B cell (primary cell): ENCODE measurements at regions not wholly inside any gene's neighbourhood (a gene's known extent, or its start where the extent isn't known, plus 50 kb on each side); places are given as distances from the start of the nearest gene placed in this dataset.

ENCODE experiments used
- ATAC-seq: fragments of 200-7000 bp; cut with Tn5 transposase; one replicate; pipeline ENCODE4 v1.10.0; 2021; ENCODE audit warnings: low read depth, mild to moderate bottlenecking, moderate number of reproducible peaks, moderate library complexity
- CTCF ChIA-PET: fragments of 350-600 bp; sonication (Branson Sonifier 250); formaldehyde crosslinking; loops from one replicate; lab custom pipeline; 2021; ENCODE audit warnings: antibody characterized with exemption, inconsistent platforms; lab: Charles Lee
- POLR2A ChIA-PET: fragments of 350-600 bp; sonication (Branson Sonifier 250); formaldehyde crosslinking; loops from one replicate; lab custom pipeline; 2021; ENCODE audit warnings: antibody characterized with exemption; lab: Charles Lee
- DNase-seq: peaks from one replicate; pipeline ENCODE4 v3.0.0; 2013
- H2AFZ ChIP-seq: 2 replicates; pipeline ENCODE4 v1.6.1; 2012; ENCODE audit warnings: mild to moderate bottlenecking, low read depth, low read length; ENCODE audit not compliant: insufficient read depth, poor library complexity, severe bottlenecking
- H3K27ac ChIP-seq, 2 donors: 1 replicate in 1 of 2; 2 replicates in 1 of 2; pipeline ENCODE4 v1.5.1; 2012 to 2013; ENCODE audit warnings: low read length in 2 of 2, mild to moderate bottlenecking in 2 of 2, moderate library complexity in 1 of 2
- H3K27me3 ChIP-seq, 4 experiments: fragments of 200-600 bp in 1 of 4; sonication (generic) in 1 of 4; replicated peaks in 1 of 4; 1 replicate in 2 of 4; 2 replicates in 2 of 4; pipeline versions ENCODE4 v1.6.1 to v1.7.0; 2013 to 2016; ENCODE audit warnings: low read length in 3 of 4, mild to moderate bottlenecking in 2 of 4, mixed read lengths in 1 of 4, moderate library complexity in 1 of 4; ENCODE audit not compliant: insufficient read depth in 4 of 4, control insufficient read depth in 3 of 4; ENCODE audit errors: control extremely low read depth in 1 of 4
- H3K36me3 ChIP-seq, 2 experiments: replicated peaks in 1 of 2; 1 replicate in 1 of 2; 2 replicates in 1 of 2; pipeline versions ENCODE4 v1.6.1 to v1.7.1; 2013; ENCODE audit warnings: low read length in 1 of 2; ENCODE audit not compliant: insufficient read depth in 2 of 2, control insufficient read depth in 1 of 2; ENCODE audit errors: control extremely low read depth in 1 of 2, extremely low read depth in 1 of 2
- H3K4me1 ChIP-seq, 2 donors: fragments of 200-600 bp in 1 of 2; sonication (generic) in 1 of 2; 1 replicate in 1 of 2; 2 replicates in 1 of 2; pipeline versions ENCODE4 v1.5.1 to v1.6.1; 2013 to 2017; ENCODE audit warnings: low read length in 2 of 2; ENCODE audit not compliant: control insufficient read depth in 2 of 2, insufficient read depth in 2 of 2
- H3K4me2 ChIP-seq: replicated peaks from 2 replicates; pipeline ENCODE3; 2012; ENCODE audit warnings: mild to moderate bottlenecking, low read depth, low read length; ENCODE audit not compliant: poor library complexity, severe bottlenecking
- H3K4me3 ChIP-seq, 5 experiments: fragments of 200-600 bp in 1 of 5; sonication (generic) in 1 of 5; 1 replicate in 3 of 5; 2 replicates in 2 of 5; pipeline versions ENCODE4 v1.5.1 to v1.7.0; 2011 to 2016; ENCODE audit warnings: low read length in 4 of 5, mild to moderate bottlenecking in 4 of 5, low read depth in 2 of 5, control low read depth in 1 of 5, moderate library complexity in 1 of 5; ENCODE audit not compliant: insufficient read depth in 1 of 5; ENCODE audit errors: control extremely low read depth in 1 of 5, extremely low read depth in 1 of 5
- H3K79me2 ChIP-seq: fragments of 200-600 bp; sonication (generic); one replicate; pipeline ENCODE4 v1.6.0; 2016; ENCODE audit warnings: low read length; ENCODE audit not compliant: control insufficient read depth, insufficient read depth
- H3K9ac ChIP-seq: fragments of 200-600 bp; sonication (generic); 2 replicates; pipeline ENCODE4 v1.6.1; 2017; ENCODE audit warnings: mild to moderate bottlenecking, low read length, moderate library complexity
- H3K9me3 ChIP-seq, 3 donors: one replicate each; pipeline versions ENCODE4 v1.6.1 to v1.7.1; 2013; ENCODE audit warnings: low read length in 2 of 3; ENCODE audit not compliant: control insufficient read depth in 2 of 3, insufficient read depth in 1 of 3; ENCODE audit errors: control extremely low read depth in 1 of 3
- H4K20me1 ChIP-seq: 2 replicates; pipeline ENCODE4 v1.6.0; 2012; ENCODE audit warnings: mild to moderate bottlenecking, low read length; ENCODE audit not compliant: insufficient read depth, control insufficient read depth, poor library complexity, severe bottlenecking
- H3K27ac Mint-ChIP-seq: one replicate; pipeline ENCODE4 v1.8.0; 2021; ENCODE audit warnings: mixed read lengths
- H3K27me3 Mint-ChIP-seq: one replicate; pipeline ENCODE4 v1.8.0; 2021; ENCODE audit warnings: mixed read lengths
- H3K4me1 Mint-ChIP-seq: one replicate; pipeline ENCODE4 v1.8.0; 2021; ENCODE audit warnings: mixed read lengths
- H3K4me3 Mint-ChIP-seq: one replicate; pipeline ENCODE4 v1.8.0; 2021; ENCODE audit warnings: mixed read lengths
- H3K9me3 Mint-ChIP-seq: one replicate; pipeline ENCODE4 v1.8.0; 2022; ENCODE audit warnings: mixed read lengths; ENCODE audit not compliant: insufficient read depth
- EZH2 ChIP-seq: IDR thresholded peaks from 2 replicates; pipeline ENCODE4 v1.6.1; 2012; ENCODE audit warnings: borderline replicate concordance, low read depth, mild to moderate bottlenecking, moderate library complexity, low read length; ENCODE audit not compliant: insufficient read depth, poor library complexity, severe bottlenecking
- WGBS: methylation state at CpG from one replicate; pipeline ENCODE4 v1.1.5; 2013; ENCODE audit warnings: missing lambda C conversion rate; ENCODE audit not compliant: insufficient coverage; 5-methylcytosine and 5-hydroxymethylcytosine counted together
- intact Hi-C: fragments of 100-400 bp; cut with micrococcal nuclease; formaldehyde crosslinking; loops from one replicate; pipeline ENCODE4 v1.10.0; 2022
- TF ChIP-seq, protein P1 (sequence below): fragments of 200-600 bp; IDR thresholded peaks from one replicate; pipeline ENCODE4 v1.8.0; 2022; ENCODE audit warnings: antibody characterized with exemption, mild to moderate bottlenecking

DNA sequence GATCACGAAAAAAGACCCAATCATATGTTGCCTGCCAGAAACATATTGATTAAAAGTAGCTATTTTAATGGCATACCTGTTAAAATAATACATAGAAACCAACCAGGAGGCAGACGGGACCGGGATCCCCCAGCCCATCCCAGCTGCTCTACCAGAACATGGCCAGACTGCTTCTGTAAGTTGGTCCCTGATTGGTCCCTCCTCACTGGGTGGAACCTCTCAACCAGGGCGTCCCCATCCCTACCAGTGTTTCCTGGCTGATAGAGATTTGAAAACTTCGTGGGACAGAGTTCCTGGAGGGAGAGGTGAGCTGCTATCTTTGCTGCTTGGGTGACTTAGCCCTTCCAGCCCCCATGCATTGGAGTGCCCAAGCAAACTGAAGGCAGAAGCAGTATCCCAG is 256.2 kb downstream of the TRAM1L1 start:
- Histone ChIP-seq H3K9ac (no peak overlapping the region), H3K4me1 (no peaks in the 10 kb centered on the region), H3K9me3 (peaks cover 0 to 5% (median 0%) of the 10 kb centered on the region in 3 donors), H3K4me3 (no peak overlapping the region), H4K20me1 (no peaks in the 10 kb centered on the region), H3K36me3 (no peaks in the 10 kb centered on the region), H3K4me2 (no peak overlapping the region), H3K79me2 (no peaks in the 10 kb centered on the region), H3K27ac (no peak overlapping the region), H2AFZ (no peak overlapping the region), H3K27me3 (no peaks in the 10 kb centered on the region)
- intact Hi-C loops: no loop called here
- Mint-ChIP-seq H3K9me3 (peaks cover 7% of the 10 kb centered on the region), H3K27me3 (no peaks in the 10 kb centered on the region), H3K27ac (no peak overlapping the region), H3K4me1 (no peaks in the 10 kb centered on the region), H3K4me3 (no peak overlapping the region)
- DNase-seq (no peak), ATAC-seq (no peak)
- TF ChIP-seq EZH2: no peak
- TF ChIP-seq, protein P1, sequence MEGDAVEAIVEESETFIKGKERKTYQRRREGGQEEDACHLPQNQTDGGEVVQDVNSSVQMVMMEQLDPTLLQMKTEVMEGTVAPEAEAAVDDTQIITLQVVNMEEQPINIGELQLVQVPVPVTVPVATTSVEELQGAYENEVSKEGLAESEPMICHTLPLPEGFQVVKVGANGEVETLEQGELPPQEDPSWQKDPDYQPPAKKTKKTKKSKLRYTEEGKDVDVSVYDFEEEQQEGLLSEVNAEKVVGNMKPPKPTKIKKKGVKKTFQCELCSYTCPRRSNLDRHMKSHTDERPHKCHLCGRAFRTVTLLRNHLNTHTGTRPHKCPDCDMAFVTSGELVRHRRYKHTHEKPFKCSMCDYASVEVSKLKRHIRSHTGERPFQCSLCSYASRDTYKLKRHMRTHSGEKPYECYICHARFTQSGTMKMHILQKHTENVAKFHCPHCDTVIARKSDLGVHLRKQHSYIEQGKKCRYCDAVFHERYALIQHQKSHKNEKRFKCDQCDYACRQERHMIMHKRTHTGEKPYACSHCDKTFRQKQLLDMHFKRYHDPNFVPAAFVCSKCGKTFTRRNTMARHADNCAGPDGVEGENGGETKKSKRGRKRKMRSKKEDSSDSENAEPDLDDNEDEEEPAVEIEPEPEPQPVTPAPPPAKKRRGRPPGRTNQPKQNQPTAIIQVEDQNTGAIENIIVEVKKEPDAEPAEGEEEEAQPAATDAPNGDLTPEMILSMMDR: no peak
- ChIA-PET POLR2A (no interaction called here), CTCF (no interaction called here)
- 80% methylated on average over 1 of the region's 5 CpGs for WGBS

- Mint-ChIP-seq H3K9me3 (peaks cover 7% of the 10 kb centered on the region), H3K27ac (no peak overlapping the region), H3K27me3 (no peaks in the 10 kb centered on the region), H3K4me3 (no peak overlapping the region), H3K4me1 (no peaks in the 10 kb centered on the region)
- Histone ChIP-seq H3K79me2 (no peaks in the 10 kb centered on the region), H4K20me1 (no peaks in the 10 kb centered on the region), H3K9me3 (peaks cover 0 to 2% (median 1%) of the 10 kb centered on the region in 3 donors), H3K36me3 (no peaks in the 10 kb centered on the region), H3K27me3 (no peaks in the 10 kb centered on the region), H3K4me3 (no peak overlapping the region), H2AFZ (no peak overlapping the region), H3K4me2 (no peak overlapping the region), H3K4me1 (no peaks in the 10 kb centered on the region), H3K9ac (no peak overlapping the region), H3K27ac (no peak overlapping the region)
- DNase-seq (no peak), ATAC-seq (no peak)
- POLR2A ChIA-PET: no interaction called here
- TF ChIP-seq, protein P1: no peak
- TF ChIP-seq EZH2: no peak
- intact Hi-C loops: no loop called here
- CTCF ChIA-PET: no interaction called here
- WGBS: no CpG with 5 or more reads among the region's 2 CpGs
Observed at GRCh38 chr4:116824172-116824571, 261.2 kb downstream of the TRAM1L1 start.
